GM18507 (cell line): ENCODE measurements at regions not wholly inside any gene's neighbourhood (a gene's known extent, or its start where the extent isn't known, plus 50 kb on each side); places are given as distances from the start of the nearest gene placed in this dataset.

Experiments
- DNase-seq: peaks from one replicate; pipeline ENCODE4 v3.0.0; 2011; ENCODE audit warnings: low read depth; ENCODE audit not compliant: insufficient read length; ENCODE audit errors: extremely low spot score
- FAIRE-seq: peaks from 2 replicates; lab custom pipeline; 2011; peaks lifted over from hg19 to GRCh38; lab: Jason Lieb, UNC

- DNase-seq (no peak), FAIRE-seq (no peak)
These were observed 555.9 kb upstream of the HS6ST1 start for GRCh38 chr2:128874608-128875007.

GRCh38 chr2:128876986-128877983 lies 558.6 kb upstream of the HS6ST1 start:
- FAIRE-seq (no peak), DNase-seq (no peak)

GRCh38 chr2:128879161-128879560 lies 560.5 kb upstream of the HS6ST1 start:
- FAIRE-seq = no peak

GRCh38 chr2:128894896-128895295 lies 576.2 kb upstream of the HS6ST1 start:
- DNase-seq = no peak
- no peak for FAIRE-seq

More at GRCh38 chr2:128879161-128879560, 560.5 kb upstream of the HS6ST1 start:
- no peak for DNase-seq

- no peak for FAIRE-seq
These were observed 583.1 kb upstream of the HS6ST1 start for GRCh38 chr2:128901572-128902391.

GRCh38 chr2:128903637-128904036 lies 585.0 kb upstream of the HS6ST1 start:
- no peak for DNase-seq

More at GRCh38 chr2:128901572-128902391, 583.1 kb upstream of the HS6ST1 start:
- no peak for DNase-seq

GRCh38 chr2:128911276-128911675 lies 592.6 kb upstream of the HS6ST1 start:
- FAIRE-seq (no peak), DNase-seq (no peak)

More at GRCh38 chr2:128903637-128904036, 585.0 kb upstream of the HS6ST1 start:
- FAIRE-seq = no peak

GRCh38 chr2:128914320-128914719 lies 595.7 kb upstream of the HS6ST1 start:
- FAIRE-seq (no peak), DNase-seq (no peak)

GRCh38 chr2:128921751-128922150 lies 603.1 kb upstream of the HS6ST1 start:
- FAIRE-seq (no peak), DNase-seq (no peak)

- DNase-seq (no peak), FAIRE-seq (no peak)
These were observed 603.5 kb upstream of the HS6ST1 start for GRCh38 chr2:128922154-128922553.

- no peak for DNase-seq
- no peak for FAIRE-seq
These were observed 607.0 kb upstream of the HS6ST1 start for GRCh38 chr2:128925631-128926030.

- no peak for FAIRE-seq
- DNase-seq = no peak
These were observed 611.4 kb upstream of the HS6ST1 start for GRCh38 chr2:128930101-128930500.

- DNase-seq = no peak
- FAIRE-seq = no peak
These were observed 621.7 kb upstream of the HS6ST1 start for GRCh38 chr2:128940378-128940777.

- no peak for FAIRE-seq
- DNase-seq = no peak
These were observed 623.1 kb upstream of the HS6ST1 start for GRCh38 chr2:128941751-128942150.

GRCh38 chr2:128949360-128949759 lies 630.7 kb upstream of the HS6ST1 start:
- FAIRE-seq = no peak
- DNase-seq = no peak

- DNase-seq (no peak), FAIRE-seq (no peak)
These were observed 632.1 kb upstream of the HS6ST1 start for GRCh38 chr2:128950758-128951157.

- FAIRE-seq (no peak), DNase-seq (no peak)
These were observed 639.6 kb upstream of the HS6ST1 start for GRCh38 chr2:128958241-128958640.

- FAIRE-seq (no peak), DNase-seq (no peak)
These were observed 649.0 kb upstream of the HS6ST1 start for GRCh38 chr2:128967646-128968045.

GRCh38 chr2:128969374-128969773 lies 650.7 kb upstream of the HS6ST1 start:
- DNase-seq (no peak), FAIRE-seq (no peak)
